ENCODE measurements at regions not wholly inside any gene's neighbourhood (a gene's known extent, or its start where the extent isn't known, plus 50 kb on each side); places are given as distances from the start of the nearest gene placed in this dataset.

- TF ChIP-seq KDM1A (IDR thresholded peaks at IDR 0.05; ENCODE audit: borderline replicate concordance) (no peak), CREB1 (IDR thresholded peaks at IDR 0.05; ENCODE audit: low read depth) (no peak), YY1 (IDR thresholded peaks at IDR 0.05; ENCODE audit: low read depth, low read length) (no peak), ZNF622 (IDR thresholded peaks at IDR 0.05) (no peak), BACH1 (IDR thresholded peaks at IDR 0.05; ENCODE audit: borderline replicate concordance) (no peak), SP1 (IDR thresholded peaks at IDR 0.05; ENCODE audit: low read depth, low read length) (no peak), E2F4 (IDR thresholded peaks at IDR 0.05; ENCODE audit: low read depth, low read length) (no peak)
- Histone ChIP-seq H3K27ac (ENCODE audit: control insufficient read depth, insufficient read depth) (no peak overlapping the region), H3K79me2 (ENCODE audit: control insufficient read depth, insufficient read depth, low read length) (no peaks in the 10 kb centered on the region), H3K4me3 (no peak overlapping the region), H3K9me3 (replicated peaks; ENCODE audit: control insufficient read depth, insufficient read depth, low read length) (no peaks in the 10 kb centered on the region), H3K9ac (ENCODE audit: control insufficient read depth, insufficient read depth, low read length) (no peak overlapping the region), H3K27me3 (replicated peaks in 1 of 2; ENCODE audit: control insufficient read depth in 2 of 2, insufficient read depth in 2 of 2, low read length in 1 of 2) (no peaks in the 10 kb centered on the region), H3K36me3 (ENCODE audit: control insufficient read depth in 2 of 2, insufficient read depth in 2 of 2, low read length in 1 of 2) (no peaks in the 10 kb centered on the region), H3K4me1 (ENCODE audit: control insufficient read depth, insufficient read depth, low read length) (no peaks in the 10 kb centered on the region), H2AFZ (ENCODE audit: control insufficient read depth, low read depth, low read length) (no peak overlapping the region), H3K4me2 (ENCODE audit: control insufficient read depth, insufficient read depth) (no peak overlapping the region), H4K20me1 (ENCODE audit: control insufficient read depth, insufficient read depth) (no peaks in the 10 kb centered on the region)
- FAIRE-seq, result no peak
- ChIA-PET POLR2A (no interaction called here), CTCF (no interaction called here), RAD21 (ENCODE audit: unreplicated experiment) (no interaction called here), SMC1A (ENCODE audit: uncharacterized antibody, unreplicated experiment) (no interaction called here)
- in situ Hi-C loops (cut with MboI) (no loop called here), intact Hi-C loops (cut with micrococcal nuclease; ENCODE audit: unreplicated experiment) (no loop called here)
- WGBS (ENCODE audit: insufficient coverage, insufficient replicate concordance, low lambda C conversion rate, missing lambda C conversion rate), result 0% methylated on average over 1 of the region's 1 CpG
- no peak for DNase-seq (ENCODE audit: low read depth, low spot score)
- ATAC-seq, result no peak
- no TSS peak for BruUV-seq (replicated peaks)
Observed at GRCh38 chr3:33949074-33949473, 150.6 kb downstream of the PDCD6IP start.

- WGBS (ENCODE audit: insufficient coverage, insufficient replicate concordance, low lambda C conversion rate, missing lambda C conversion rate), result 28% methylated on average over 3 of the region's 3 CpGs
- ChIA-PET RAD21 (ENCODE audit: unreplicated experiment) (no interaction called here), CTCF (interaction anchor here (0.7 kb wide), 1 partner anchor 731 kb away, joined by 3 read pairs; no protein-coding TSS in a partner anchor), POLR2A (no interaction called here), SMC1A (ENCODE audit: uncharacterized antibody, unreplicated experiment) (interaction anchor here (1.2 kb wide), 1 partner anchor 71 kb away, joined by 3 read pairs; no protein-coding TSS in a partner anchor)
- Histone ChIP-seq H3K4me1 (ENCODE audit: control insufficient read depth, insufficient read depth, low read length) (no peaks in the 10 kb centered on the region), H3K27me3 (replicated peaks in 1 of 2; ENCODE audit: control insufficient read depth in 2 of 2, insufficient read depth in 2 of 2, low read length in 1 of 2) (no peaks in the 10 kb centered on the region), H2AFZ (ENCODE audit: control insufficient read depth, low read depth, low read length) (no peak overlapping the region), H3K36me3 (ENCODE audit: control insufficient read depth in 2 of 2, insufficient read depth in 2 of 2, low read length in 1 of 2) (no peaks in the 10 kb centered on the region), H3K9me3 (replicated peaks; ENCODE audit: control insufficient read depth, insufficient read depth, low read length) (no peaks in the 10 kb centered on the region), H3K79me2 (ENCODE audit: control insufficient read depth, insufficient read depth, low read length) (no peaks in the 10 kb centered on the region), H3K4me3 (no peak overlapping the region), H4K20me1 (ENCODE audit: control insufficient read depth, insufficient read depth) (no peaks in the 10 kb centered on the region), H3K4me2 (ENCODE audit: control insufficient read depth, insufficient read depth) (no peak overlapping the region), H3K9ac (ENCODE audit: control insufficient read depth, insufficient read depth, low read length) (no peak overlapping the region), H3K27ac (ENCODE audit: control insufficient read depth, insufficient read depth) (no peak overlapping the region)
- no TSS peak for BruUV-seq (replicated peaks)
- FAIRE-seq (no peak), DNase-seq (ENCODE audit: low read depth, low spot score) (no peak), ATAC-seq (no peak)
- in situ Hi-C loops (cut with MboI), result no loop called here
- TF ChIP-seq RAD21 (IDR thresholded peaks at IDR 0.05; ENCODE audit: insufficient read depth, low read depth, low read length) (peak; percentile 26; the same call in 1 of the 2 replicates), CTCF (IDR thresholded peaks at IDR 0.05 in 2 of 3, conservative IDR thresholded peaks at IDR 0.05 in 1 of 3; ENCODE audit: control insufficient read depth in 2 of 3, extremely low read depth in 1 of 3, insufficient read depth in 1 of 3, low read depth in 3 of 3, low read length in 3 of 3) (peak in 1 of 3 experiments; percentile 13; a peak in 1 of 6 replicates), SMC3 (IDR thresholded peaks at IDR 0.05; ENCODE audit: borderline replicate concordance, low read length) (peak; percentile 13; the same call in 1 of the 2 replicates), BCLAF1 (IDR thresholded peaks at IDR 0.05) (no peak)
- intact Hi-C loops (cut with micrococcal nuclease; ENCODE audit: unreplicated experiment), result no loop called here
Observed at GRCh38 chr3:33954956-33955355, 156.5 kb downstream of the PDCD6IP start.
